NOMO-1 (cell line): ENCODE measurements at regions not wholly inside any gene's neighbourhood (a gene's known extent, or its start where the extent isn't known, plus 50 kb on each side); places are given as distances from the start of the nearest gene placed in this dataset.
"Not testable (repeated sequence)": the region's sequence is repeated elsewhere in the genome, so short reads cannot be mapped to it uniquely, and the experiment has no call there.

Source experiments
- DNase-seq, 2 experiments: peaks; one replicate each; lab custom pipeline; 2025; ENCODE audit not compliant: unreplicated experiment in 2 of 2; lab: John Stamatoyannopoulos, UW

- not testable (repeated sequence) for DNase-seq
These were observed 224.4 kb upstream of the SLC8A1 start for GRCh38 chr2:40676134-40676790.

GRCh38 chr2:40680547-40680946 is 228.7 kb upstream of the SLC8A1 start:
- DNase-seq, result peak in 1 of 2 experiments; percentile 76

- no peak for DNase-seq
These were observed 238.1 kb upstream of the SLC8A1 start for GRCh38 chr2:40690036-40690435.

- DNase-seq, result no peak
These were observed 238.6 kb upstream of the SLC8A1 start for GRCh38 chr2:40690525-40690924.

GRCh38 chr2:40700231-40700954 is 248.5 kb upstream of the SLC8A1 start:
- DNase-seq, result no peak

GRCh38 chr2:40712197-40712894 is 260.5 kb upstream of the SLC8A1 start:
- DNase-seq, result not testable (repeated sequence)

GRCh38 chr2:40716879-40717278 is 265.0 kb upstream of the SLC8A1 start:
- no peak for DNase-seq

GRCh38 chr2:40719414-40719813 is 267.5 kb upstream of the SLC8A1 start:
- DNase-seq, result no peak

- DNase-seq, result no peak
These were observed 269.7 kb upstream of the SLC8A1 start for GRCh38 chr2:40721595-40721994.

GRCh38 chr2:40723194-40723593 is 271.3 kb upstream of the SLC8A1 start:
- no peak for DNase-seq

- DNase-seq, result no peak
These were observed 273.1 kb upstream of the SLC8A1 start for GRCh38 chr2:40725040-40725439.

- DNase-seq, result no peak
These were observed 274.1 kb upstream of the SLC8A1 start for GRCh38 chr2:40725950-40726349.

GRCh38 chr2:40734797-40735196 is 282.9 kb upstream of the SLC8A1 start:
- no peak for DNase-seq

- DNase-seq, result no peak
These were observed 285.3 kb upstream of the SLC8A1 start for GRCh38 chr2:40737180-40737579.

GRCh38 chr2:40740419-40740818 is 288.5 kb upstream of the SLC8A1 start:
- DNase-seq, result no peak

GRCh38 chr2:40741532-40741931 is 289.6 kb upstream of the SLC8A1 start:
- DNase-seq, result no peak

GRCh38 chr2:40746191-40746590 is 294.3 kb upstream of the SLC8A1 start:
- DNase-seq, result no peak

- peak in 1 of 2 experiments; percentile 34 for DNase-seq
These were observed 300.1 kb upstream of the SLC8A1 start for GRCh38 chr2:40751981-40752380.

GRCh38 chr2:40752796-40753195 is 300.9 kb upstream of the SLC8A1 start:
- peak; percentile 44 to 74 for DNase-seq

- no peak for DNase-seq
These were observed 303.0 kb upstream of the SLC8A1 start for GRCh38 chr2:40754912-40755311.

GRCh38 chr2:40758401-40759155 is 306.7 kb upstream of the SLC8A1 start:
- peak; percentile 43 to 82 for DNase-seq
